ENCODE measurements at regions not wholly inside any gene's neighbourhood (a gene's known extent, or its start where the extent isn't known, plus 50 kb on each side); places are given as distances from the start of the nearest gene placed in this dataset.

GRCh38 chr5:2565147-2565546 is 186.3 kb downstream of the IRX2 start:
- TF ChIP-seq, protein P1, sequence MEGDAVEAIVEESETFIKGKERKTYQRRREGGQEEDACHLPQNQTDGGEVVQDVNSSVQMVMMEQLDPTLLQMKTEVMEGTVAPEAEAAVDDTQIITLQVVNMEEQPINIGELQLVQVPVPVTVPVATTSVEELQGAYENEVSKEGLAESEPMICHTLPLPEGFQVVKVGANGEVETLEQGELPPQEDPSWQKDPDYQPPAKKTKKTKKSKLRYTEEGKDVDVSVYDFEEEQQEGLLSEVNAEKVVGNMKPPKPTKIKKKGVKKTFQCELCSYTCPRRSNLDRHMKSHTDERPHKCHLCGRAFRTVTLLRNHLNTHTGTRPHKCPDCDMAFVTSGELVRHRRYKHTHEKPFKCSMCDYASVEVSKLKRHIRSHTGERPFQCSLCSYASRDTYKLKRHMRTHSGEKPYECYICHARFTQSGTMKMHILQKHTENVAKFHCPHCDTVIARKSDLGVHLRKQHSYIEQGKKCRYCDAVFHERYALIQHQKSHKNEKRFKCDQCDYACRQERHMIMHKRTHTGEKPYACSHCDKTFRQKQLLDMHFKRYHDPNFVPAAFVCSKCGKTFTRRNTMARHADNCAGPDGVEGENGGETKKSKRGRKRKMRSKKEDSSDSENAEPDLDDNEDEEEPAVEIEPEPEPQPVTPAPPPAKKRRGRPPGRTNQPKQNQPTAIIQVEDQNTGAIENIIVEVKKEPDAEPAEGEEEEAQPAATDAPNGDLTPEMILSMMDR (IDR thresholded peaks at IDR 0.05; ENCODE audit: extremely low read depth, missing control alignments), result no peak
- no peak for DNase-seq (ENCODE audit: low spot score)

GRCh38 chr5:2563046-2563445 is 188.4 kb downstream of the IRX2 start:
- no peak for DNase-seq (ENCODE audit: low spot score)

DNA sequence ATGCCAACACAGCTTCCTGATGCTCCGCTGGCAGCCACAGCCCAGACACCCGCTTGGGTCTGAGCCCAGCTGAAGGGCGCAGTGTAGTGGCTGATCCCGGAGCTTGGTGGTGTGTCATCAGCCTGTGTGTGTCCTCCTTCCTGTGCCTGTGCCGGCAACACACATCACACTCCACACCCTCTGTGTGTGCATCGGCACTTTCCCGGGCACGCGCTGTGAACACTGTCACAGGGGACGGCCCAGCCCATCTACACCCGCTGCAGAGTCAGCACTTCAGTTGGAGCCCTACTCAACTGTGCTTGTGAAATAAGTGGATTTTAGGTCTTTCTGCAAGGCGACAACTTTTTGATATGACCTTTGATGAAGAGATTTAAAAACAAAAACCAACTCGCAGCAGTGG is 189.4 kb downstream of the IRX2 start:
- TF ChIP-seq, protein P1 (IDR thresholded peaks at IDR 0.05; ENCODE audit: extremely low read depth, missing control alignments), result no peak
- DNase-seq (ENCODE audit: low spot score), result no peak

More at GRCh38 chr5:2563046-2563445, 188.4 kb downstream of the IRX2 start:
- TF ChIP-seq, protein P1 (IDR thresholded peaks at IDR 0.05; ENCODE audit: extremely low read depth, missing control alignments), result no peak

- TF ChIP-seq, protein P1 (IDR thresholded peaks at IDR 0.05; ENCODE audit: extremely low read depth, missing control alignments), result no peak
- DNase-seq (ENCODE audit: low spot score), result no peak
These were observed 191.0 kb downstream of the IRX2 start for GRCh38 chr5:2560435-2560834.

- DNase-seq (ENCODE audit: low spot score), result no peak
- TF ChIP-seq, protein P1 (IDR thresholded peaks at IDR 0.05; ENCODE audit: extremely low read depth, missing control alignments), result no peak
These were observed 194.0 kb downstream of the IRX2 start for GRCh38 chr5:2557435-2557834.

DNA sequence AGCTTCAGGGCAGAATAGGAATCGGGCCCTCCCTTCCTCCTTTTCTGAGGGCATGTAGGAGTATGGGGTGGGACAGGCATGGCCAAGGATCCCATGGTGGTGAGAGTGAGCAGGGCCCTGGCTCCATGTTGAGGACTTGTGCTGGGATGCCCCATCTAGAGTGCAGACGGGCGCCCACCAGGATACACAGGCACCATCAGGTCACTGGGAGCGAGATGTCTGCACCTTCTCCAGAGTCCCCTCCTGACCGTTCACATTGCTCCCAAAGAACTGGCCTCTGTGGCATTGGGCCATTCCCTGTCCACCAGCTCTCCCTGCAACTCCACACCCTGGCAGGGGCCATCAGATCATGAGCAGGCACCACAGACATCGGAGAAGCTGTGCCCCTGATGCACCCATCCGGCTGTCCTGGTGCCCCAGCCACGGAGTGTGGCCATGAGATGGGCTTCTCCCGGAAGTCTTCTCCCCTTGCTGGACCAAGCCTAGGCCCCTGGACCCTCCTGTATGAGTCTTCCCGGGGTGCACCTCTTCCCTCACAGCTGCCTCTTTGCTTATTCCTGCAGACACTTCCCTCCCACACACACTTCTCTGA is 195.0 kb downstream of the IRX2 start:
- TF ChIP-seq, protein P1 (IDR thresholded peaks at IDR 0.05; ENCODE audit: extremely low read depth, missing control alignments), result no peak
- DNase-seq (ENCODE audit: low spot score), result no peak

DNA sequence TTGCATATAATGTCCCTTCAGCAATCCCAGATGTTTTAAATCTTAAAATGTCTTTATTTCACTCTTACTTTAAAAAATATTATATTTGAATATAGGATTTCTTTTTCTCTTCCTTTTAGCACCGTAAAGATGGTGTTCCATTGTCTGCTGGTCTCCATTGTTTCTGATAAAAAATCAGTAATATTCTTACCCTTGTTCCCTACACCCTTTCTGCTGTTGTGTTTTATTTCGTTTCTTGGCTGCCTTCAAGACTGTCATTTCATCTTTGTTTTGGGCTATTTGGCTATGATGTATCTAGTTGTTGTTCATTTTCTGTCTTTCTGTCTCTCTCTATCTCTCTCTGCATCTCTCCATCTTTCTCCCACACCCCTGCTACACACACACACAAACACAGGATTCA is 197.9 kb downstream of the IRX2 start:
- TF ChIP-seq, protein P1 (IDR thresholded peaks at IDR 0.05; ENCODE audit: extremely low read depth, missing control alignments), result no peak
- DNase-seq (ENCODE audit: low spot score), result no peak

All from GM20000 (cell line).